ENCODE measurements at regions not wholly inside any gene's neighbourhood (a gene's known extent, or its start where the extent isn't known, plus 50 kb on each side); places are given as distances from the start of the nearest gene placed in this dataset.

DNA sequence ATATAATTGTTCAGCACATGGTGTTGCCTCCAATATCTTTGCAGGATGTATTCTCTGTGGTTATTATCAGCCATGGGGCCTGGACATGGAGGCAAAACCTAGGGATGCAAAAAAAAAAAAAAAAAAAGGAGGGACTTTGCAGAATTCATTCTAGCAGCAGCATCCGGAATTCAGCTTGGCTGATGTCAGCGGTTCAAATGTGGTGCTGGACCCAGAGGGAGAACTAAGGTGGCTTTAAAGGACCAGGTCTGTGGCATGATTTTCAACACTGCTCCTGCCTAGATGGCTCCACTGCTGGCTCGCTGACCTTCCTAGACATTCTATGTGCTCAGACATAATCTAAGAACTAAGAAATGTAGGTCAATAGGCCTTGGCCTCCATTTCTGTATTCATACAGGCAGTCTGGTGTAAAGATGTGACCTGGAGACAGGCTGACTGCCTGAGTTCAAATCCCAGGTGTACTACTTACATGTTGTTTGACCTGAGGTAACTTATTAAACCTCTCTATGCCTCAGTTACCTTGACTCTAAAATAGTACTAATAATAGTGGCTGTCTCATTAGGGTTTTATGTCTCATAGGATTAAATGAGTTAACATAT lies 108.6 kb downstream of the PPM1A start:
- no peak overlapping the region for H3K56ac ChIP-seq (ENCODE audit: extremely low read depth, insufficient read depth, low read length)
- dilution Hi-C loops (cut with HindIII; ENCODE audit: low sequenced_read_pairs, unreplicated experiment) (no loop called here), in situ Hi-C loops (cut with MboI; ENCODE audit: low sequenced_read_pairs) (no loop called here), intact Hi-C loops (cut with micrococcal nuclease) (no loop called here)
- H3K4ac ChIP-seq (ENCODE audit: low read depth, low read length) = no peak overlapping the region
- H2BK120ac ChIP-seq (ENCODE audit: low read depth, low read length) = no peak overlapping the region
- no peak overlapping the region for H3K4me2 ChIP-seq (ENCODE audit: low read depth, low read length)
- H3K23ac ChIP-seq (ENCODE audit: low read depth, low read length) = no peak overlapping the region
- WGBS, 2 experiments (ENCODE audit: extremely low coverage in 2 of 2, insufficient read length in 1 of 2) = no CpG with 5 or more reads among the region's 3 CpGs
- ChIA-PET CTCF (no interaction called here), POLR2A (ENCODE audit: unreplicated experiment) (no interaction called here)
- H3K36me3 ChIP-seq (ENCODE audit: control insufficient read depth, insufficient read depth, low read length) = no peaks in the 10 kb centered on the region
- no peaks in the 10 kb centered on the region for H3K9me1 ChIP-seq (ENCODE audit: insufficient read depth, low read length)
- no peak for DNase-seq
- H4K5ac ChIP-seq (ENCODE audit: low read depth, low read length) = no peak overlapping the region
- no peak overlapping the region for H2AFZ ChIP-seq (replicated peaks; ENCODE audit: low read length, poor library complexity)
- no peak overlapping the region for H2BK20ac ChIP-seq (ENCODE audit: low read depth, low read length)
- TF ChIP-seq, protein P1, sequence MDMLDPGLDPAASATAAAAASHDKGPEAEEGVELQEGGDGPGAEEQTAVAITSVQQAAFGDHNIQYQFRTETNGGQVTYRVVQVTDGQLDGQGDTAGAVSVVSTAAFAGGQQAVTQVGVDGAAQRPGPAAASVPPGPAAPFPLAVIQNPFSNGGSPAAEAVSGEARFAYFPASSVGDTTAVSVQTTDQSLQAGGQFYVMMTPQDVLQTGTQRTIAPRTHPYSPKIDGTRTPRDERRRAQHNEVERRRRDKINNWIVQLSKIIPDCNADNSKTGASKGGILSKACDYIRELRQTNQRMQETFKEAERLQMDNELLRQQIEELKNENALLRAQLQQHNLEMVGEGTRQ (IDR thresholded peaks at IDR 0.05; ENCODE audit: low read depth, low read length) = no peak
- TF ChIP-seq MAFK (IDR thresholded peaks at IDR 0.05; ENCODE audit: low read depth, low read length) (no peak), RAD21 (IDR thresholded peaks at IDR 0.05; ENCODE audit: low read length) (no peak), RCOR1 (IDR thresholded peaks at IDR 0.05; ENCODE audit: insufficient replicate concordance, low read length) (no peak), SMC3 (IDR thresholded peaks at IDR 0.05; ENCODE audit: low read depth, low read length) (no peak)
- TF ChIP-seq, protein P2, sequence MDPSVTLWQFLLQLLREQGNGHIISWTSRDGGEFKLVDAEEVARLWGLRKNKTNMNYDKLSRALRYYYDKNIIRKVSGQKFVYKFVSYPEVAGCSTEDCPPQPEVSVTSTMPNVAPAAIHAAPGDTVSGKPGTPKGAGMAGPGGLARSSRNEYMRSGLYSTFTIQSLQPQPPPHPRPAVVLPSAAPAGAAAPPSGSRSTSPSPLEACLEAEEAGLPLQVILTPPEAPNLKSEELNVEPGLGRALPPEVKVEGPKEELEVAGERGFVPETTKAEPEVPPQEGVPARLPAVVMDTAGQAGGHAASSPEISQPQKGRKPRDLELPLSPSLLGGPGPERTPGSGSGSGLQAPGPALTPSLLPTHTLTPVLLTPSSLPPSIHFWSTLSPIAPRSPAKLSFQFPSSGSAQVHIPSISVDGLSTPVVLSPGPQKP (IDR thresholded peaks at IDR 0.05; ENCODE audit: borderline replicate concordance, low read depth, low read length) = no peak
- H3K27me3 ChIP-seq (ENCODE audit: control insufficient read depth, insufficient read depth, low read length) = peaks cover 16% of the 10 kb centered on the region
- H2AK5ac ChIP-seq (ENCODE audit: low read depth, low read length) = no peak overlapping the region
- no peak for ATAC-seq (ENCODE audit: low read depth)
- no peak overlapping the region for H2BK5ac ChIP-seq (ENCODE audit: low read depth, low read length, poor library complexity, severe bottlenecking)
- no TSS peak for BruUV-seq (replicated peaks)
- no peak overlapping the region for H3K14ac ChIP-seq (replicated peaks; ENCODE audit: low read depth, low read length)
- H3K4me3 ChIP-seq (ENCODE audit: insufficient read depth, low read depth, low read length) = no peak overlapping the region
- H3K18ac ChIP-seq (ENCODE audit: low read depth, low read length) = no peak overlapping the region
- no peak overlapping the region for H4K91ac ChIP-seq (ENCODE audit: insufficient read depth, low read depth, low read length)
- no peaks in the 10 kb centered on the region for H4K20me1 ChIP-seq (ENCODE audit: insufficient read depth, low read length)
- H3K27ac ChIP-seq (ENCODE audit: insufficient read depth, low read length) = no peak overlapping the region
- H4K8ac ChIP-seq (ENCODE audit: low read depth in 2 of 2, low read length in 2 of 2) = no peak overlapping the region
- H3K4me1 ChIP-seq (ENCODE audit: control insufficient read depth, insufficient read depth, low read length) = no peaks in the 10 kb centered on the region
- H2AK9ac ChIP-seq (replicated peaks; ENCODE audit: low read depth, low read length, poor library complexity) = no peak overlapping the region
- H2BK15ac ChIP-seq (ENCODE audit: low read depth, low read length) = no peak overlapping the region
- H3K9ac ChIP-seq (ENCODE audit: low read depth, low read length) = no peak overlapping the region
- H3K79me1 ChIP-seq (ENCODE audit: low read depth in 1 of 2, low read length in 2 of 2) = no peaks in the 10 kb centered on the region
- no peaks in the 10 kb centered on the region for H3K9me3 ChIP-seq (ENCODE audit: control insufficient read depth, insufficient read depth, low read length)
